ENCODE measurements at regions not wholly inside any gene's neighbourhood (a gene's known extent, or its start where the extent isn't known, plus 50 kb on each side); places are given as distances from the start of the nearest gene placed in this dataset.

- no peak overlapping the region for H3K9ac ChIP-seq (replicated peaks; ENCODE audit: extremely low read depth, insufficient read depth, low read length)
- no peaks in the 10 kb centered on the region for H3K36me3 ChIP-seq (ENCODE audit: control insufficient read depth in 2 of 2, extremely low read depth in 1 of 2, insufficient read depth in 2 of 2, low read length in 2 of 2)
- no peak overlapping the region for H3K4me2 ChIP-seq (ENCODE audit: insufficient read depth, low read length)
- TF ChIP-seq FOS (IDR thresholded peaks at IDR 0.05; ENCODE audit: borderline replicate concordance, insufficient read depth, low read length): no peak
- TF ChIP-seq POLR2AphosphoS5 (IDR thresholded peaks at IDR 0.05; ENCODE audit: insufficient read depth, low read depth, low read length): no peak
- no peak for TF ChIP-seq MYC (IDR thresholded peaks at IDR 0.05; ENCODE audit: low read depth, low read length)
- TF ChIP-seq MAX (IDR thresholded peaks at IDR 0.05; ENCODE audit: insufficient read depth, insufficient read length): no peak
- TF ChIP-seq GATA2 (IDR thresholded peaks at IDR 0.05; ENCODE audit: insufficient read depth, insufficient read length, low read depth, low read length): no peak
- TF ChIP-seq JUN (IDR thresholded peaks at IDR 0.05; ENCODE audit: borderline replicate concordance, insufficient read depth, insufficient read length, low read depth): no peak
- TF ChIP-seq, protein P1, sequence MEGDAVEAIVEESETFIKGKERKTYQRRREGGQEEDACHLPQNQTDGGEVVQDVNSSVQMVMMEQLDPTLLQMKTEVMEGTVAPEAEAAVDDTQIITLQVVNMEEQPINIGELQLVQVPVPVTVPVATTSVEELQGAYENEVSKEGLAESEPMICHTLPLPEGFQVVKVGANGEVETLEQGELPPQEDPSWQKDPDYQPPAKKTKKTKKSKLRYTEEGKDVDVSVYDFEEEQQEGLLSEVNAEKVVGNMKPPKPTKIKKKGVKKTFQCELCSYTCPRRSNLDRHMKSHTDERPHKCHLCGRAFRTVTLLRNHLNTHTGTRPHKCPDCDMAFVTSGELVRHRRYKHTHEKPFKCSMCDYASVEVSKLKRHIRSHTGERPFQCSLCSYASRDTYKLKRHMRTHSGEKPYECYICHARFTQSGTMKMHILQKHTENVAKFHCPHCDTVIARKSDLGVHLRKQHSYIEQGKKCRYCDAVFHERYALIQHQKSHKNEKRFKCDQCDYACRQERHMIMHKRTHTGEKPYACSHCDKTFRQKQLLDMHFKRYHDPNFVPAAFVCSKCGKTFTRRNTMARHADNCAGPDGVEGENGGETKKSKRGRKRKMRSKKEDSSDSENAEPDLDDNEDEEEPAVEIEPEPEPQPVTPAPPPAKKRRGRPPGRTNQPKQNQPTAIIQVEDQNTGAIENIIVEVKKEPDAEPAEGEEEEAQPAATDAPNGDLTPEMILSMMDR (IDR thresholded peaks at IDR 0.05; ENCODE audit: extremely low read depth in 1 of 2, insufficient read depth in 1 of 2, low read depth in 1 of 2, low read length in 2 of 2): no peak
- no peak for TF ChIP-seq POLR2A (IDR thresholded peaks at IDR 0.05; ENCODE audit: low read depth, low read length)
- TF ChIP-seq EZH2 (IDR thresholded peaks at IDR 0.05; ENCODE audit: borderline replicate concordance, low read depth, low read length, severe bottlenecking): no peak
- H3K4me1 ChIP-seq (ENCODE audit: control insufficient read depth, extremely low read depth, insufficient read depth, low read length): no peaks in the 10 kb centered on the region
- intact Hi-C loops (cut with micrococcal nuclease): no loop called here
- H3K27ac ChIP-seq (ENCODE audit: insufficient read depth, low read depth, low read length): no peak overlapping the region
- DNase-seq (ENCODE audit: low read depth, low spot score): no peak
- H2AFZ ChIP-seq (ENCODE audit: low read depth, low read length): no peak overlapping the region
- no peaks in the 10 kb centered on the region for H3K27me3 ChIP-seq (ENCODE audit: control insufficient read depth in 2 of 2, insufficient read depth in 2 of 2, low read length in 2 of 2)
- CTCF ChIA-PET: interaction anchor here (1.8 to 2.5 kb wide), 3 partner anchors 11 to 55 kb away, joined by 4 to 11 read pairs (median 11); no protein-coding TSS in a partner anchor
- H4K20me1 ChIP-seq (replicated peaks; ENCODE audit: control insufficient read depth, extremely low read depth, insufficient read depth, low read length): no peaks in the 10 kb centered on the region
- no peak for FAIRE-seq
- dilution Hi-C loops (cut with MboI; ENCODE audit: extremely low pct_ligation_motif_present, low sequenced_read_pairs): no loop called here
- no TSS peak for BruUV-seq (replicated peaks)
- H3K9me1 ChIP-seq (replicated peaks; ENCODE audit: control insufficient read depth, extremely low read depth, insufficient read depth, low read length): no peaks in the 10 kb centered on the region
- H3K9me3 ChIP-seq (replicated peaks; ENCODE audit: control insufficient read depth, insufficient read depth, low read length): no peaks in the 10 kb centered on the region
- no peak overlapping the region for H3K4me3 ChIP-seq (replicated peaks in 1 of 3; ENCODE audit: insufficient read depth in 1 of 3, low read depth in 1 of 3, low read length in 3 of 3)
- POLR2A ChIA-PET: interaction anchor here (0.6 kb wide), 1 partner anchor 457 kb away, joined by 5 read pairs; no protein-coding TSS in a partner anchor
- no peaks in the 10 kb centered on the region for H3K79me2 ChIP-seq (ENCODE audit: control insufficient read depth, insufficient read depth, low read length)
Measured at GRCh38 chr1:20432341-20432740, 53.7 kb downstream of the CAMK2N1 start.
